Epithelial cell of esophagus (primary cell): ENCODE measurements at regions not wholly inside any gene's neighbourhood (a gene's known extent, or its start where the extent isn't known, plus 50 kb on each side); places are given as distances from the start of the nearest gene placed in this dataset.

Experiments
- DNase-seq: peaks from one replicate; pipeline ENCODE4 v3.0.0; 2010; ENCODE audit warnings: low read depth
- H3K4me3 ChIP-seq: 2 replicates; pipeline ENCODE4 v1.5.1; 2011; ENCODE audit warnings: mild to moderate bottlenecking, low read length, control low read depth
- CTCF ChIP-seq: IDR thresholded peaks from 2 replicates; pipeline ENCODE4 v1.5.1; 2011; ENCODE audit warnings: low read depth, mild to moderate bottlenecking, low read length, control low read depth, inconsistent platforms; ENCODE audit not compliant: insufficient read depth; ENCODE audit errors: missing control alignments

- no peak for TF ChIP-seq CTCF
- DNase-seq, result no peak
- H3K4me3 ChIP-seq, result no peak overlapping the region
Measured at GRCh38 chr2:109058802-109059201, 69.8 kb upstream of the EDAR start.

GRCh38 chr2:109058191-109058632 lies 69.2 kb upstream of the EDAR start:
- no peak overlapping the region for H3K4me3 ChIP-seq
- DNase-seq, result no peak
- TF ChIP-seq CTCF, result no peak

- TF ChIP-seq CTCF, result no peak
- peak; percentile 28 for DNase-seq
Measured at GRCh38 chr2:109057686-109058085, 68.7 kb upstream of the EDAR start.

GRCh38 chr2:109055435-109055834 lies 66.4 kb upstream of the EDAR start:
- no peak for DNase-seq
- H3K4me3 ChIP-seq, result no peak overlapping the region
- no peak for TF ChIP-seq CTCF

More at GRCh38 chr2:109057686-109058085, 68.7 kb upstream of the EDAR start:
- no peak overlapping the region for H3K4me3 ChIP-seq

GRCh38 chr2:109054865-109055264 lies 65.8 kb upstream of the EDAR start:
- H3K4me3 ChIP-seq, result no peak overlapping the region
- DNase-seq, result peak; percentile 94
- no peak for TF ChIP-seq CTCF

GRCh38 chr2:109053716-109054115 lies 64.7 kb upstream of the EDAR start:
- no peak for TF ChIP-seq CTCF
- no peak overlapping the region for H3K4me3 ChIP-seq
- DNase-seq, result no peak

- no peak overlapping the region for H3K4me3 ChIP-seq
- DNase-seq, result no peak
- no peak for TF ChIP-seq CTCF
Measured at GRCh38 chr2:109052922-109053321, 63.9 kb upstream of the EDAR start.
